HEK293T (cell line): ENCODE measurements at regions not wholly inside any gene's neighbourhood (a gene's known extent, or its start where the extent isn't known, plus 50 kb on each side); places are given as distances from the start of the nearest gene placed in this dataset.

Experiments
- CTCF ChIA-PET: fragments of 350-600 bp; formaldehyde crosslinking; extraction: SDS; loops from one replicate; lab custom pipeline; 2021; ENCODE audit warnings: antibody characterized with exemption, inconsistent platforms; lab: Yijun Ruan, JAX
- POLR2A ChIA-PET: fragments of 350-600 bp; formaldehyde crosslinking; extraction: SDS; loops from one replicate; lab custom pipeline; 2020; ENCODE audit warnings: antibody characterized with exemption, inconsistent platforms; lab: Yijun Ruan, JAX
- DNase-seq: peaks from one replicate; pipeline ENCODE4 v3.0.0; 2012; ENCODE audit warnings: mixed read lengths; ENCODE audit errors: extremely low spot score
- ARNT ChIP-seq: fragments of 450-650 bp; IDR thresholded peaks from 2 replicates; pipeline ENCODE4 v1.6.1; 2017; ENCODE audit warnings: mild to moderate bottlenecking
- BHLHE40 ChIP-seq: fragments of 450-650 bp; IDR thresholded peaks from 2 replicates; pipeline ENCODE4 v1.6.1; 2016; ENCODE audit warnings: mild to moderate bottlenecking, moderate library complexity, borderline replicate concordance
- CTBP1 ChIP-seq: fragments of 450-650 bp; IDR thresholded peaks from 2 replicates; pipeline ENCODE4 v1.6.1; 2016; ENCODE audit warnings: borderline replicate concordance
- ELF4 ChIP-seq: fragments of 450-650 bp; IDR thresholded peaks from 2 replicates; pipeline ENCODE4 v1.6.1; 2017; ENCODE audit warnings: antibody characterized with exemption
- FOXA1 ChIP-seq: fragments of 450-650 bp; IDR thresholded peaks from 2 replicates; pipeline ENCODE4 v1.6.1; 2016; ENCODE audit warnings: mild to moderate bottlenecking
- FOXK2 ChIP-seq: fragments of 450-650 bp; IDR thresholded peaks from 2 replicates; pipeline ENCODE4 v1.6.1; 2016; ENCODE audit warnings: mild to moderate bottlenecking
- FOXM1 ChIP-seq: fragments of 450-650 bp; IDR thresholded peaks from 2 replicates; pipeline ENCODE4 v1.6.1; 2017; ENCODE audit warnings: mild to moderate bottlenecking, borderline replicate concordance
- HDGF ChIP-seq: fragments of 450-650 bp; IDR thresholded peaks from 2 replicates; pipeline ENCODE4 v1.6.1; 2017; ENCODE audit warnings: antibody characterized with exemption, borderline replicate concordance
- L3MBTL2 ChIP-seq: fragments of 450-650 bp; conservative IDR thresholded peaks from 2 replicates; pipeline ENCODE4 v1.6.1; 2016; ENCODE audit warnings: mild to moderate bottlenecking
- LEF1 ChIP-seq: fragments of 450-650 bp; IDR thresholded peaks from 2 replicates; pipeline ENCODE4 v1.6.1; 2017; ENCODE audit warnings: mild to moderate bottlenecking, borderline replicate concordance
- NFRKB ChIP-seq: fragments of 450-650 bp; IDR thresholded peaks from 2 replicates; pipeline ENCODE4 v1.6.1; 2016; ENCODE audit warnings: mild to moderate bottlenecking, moderate library complexity
- SP1 ChIP-seq: fragments of 450-650 bp; IDR thresholded peaks from 2 replicates; pipeline ENCODE4 v1.6.1; 2017
- SUZ12 ChIP-seq: fragments of 450-650 bp; IDR thresholded peaks from 2 replicates; pipeline ENCODE4 v1.6.1; 2016; ENCODE audit warnings: mild to moderate bottlenecking
- TARDBP ChIP-seq: fragments of 450-650 bp; IDR thresholded peaks from 2 replicates; pipeline ENCODE4 v1.6.1; 2016
- ZNF384 ChIP-seq: fragments of 450-650 bp; IDR thresholded peaks from 2 replicates; pipeline ENCODE4 v1.6.1; 2016
- TF ChIP-seq, protein P1 (sequence below): fragments of 450-650 bp; IDR thresholded peaks from 2 replicates; pipeline ENCODE4 v1.6.1; 2016

DNA sequence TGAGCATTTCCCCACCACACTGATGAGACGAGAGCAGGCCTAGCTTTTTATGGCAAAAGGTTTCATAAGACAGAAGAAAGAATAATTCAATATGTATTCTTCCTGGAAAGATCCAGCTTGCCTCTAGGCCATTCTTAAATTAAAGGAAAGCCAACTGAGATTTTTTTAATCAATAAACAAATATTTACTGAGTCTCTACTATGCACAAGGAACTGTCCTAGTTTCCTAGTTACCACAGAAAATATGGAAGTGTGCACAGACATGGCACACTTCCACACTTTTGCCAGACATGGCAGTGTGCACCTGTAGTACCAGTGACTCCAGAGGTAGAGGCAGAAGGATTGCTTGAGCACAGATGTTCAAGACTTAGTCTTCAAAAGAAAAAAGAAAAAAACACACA is 281.0 kb downstream of the CETN3 start:
- ChIA-PET CTCF (no interaction called here), POLR2A (no interaction called here)
- TF ChIP-seq ZNF384 (no peak), FOXA1 (no peak), HDGF (no peak), ELF4 (no peak), L3MBTL2 (no peak), ARNT (no peak)
- DNase-seq: no peak

DNA sequence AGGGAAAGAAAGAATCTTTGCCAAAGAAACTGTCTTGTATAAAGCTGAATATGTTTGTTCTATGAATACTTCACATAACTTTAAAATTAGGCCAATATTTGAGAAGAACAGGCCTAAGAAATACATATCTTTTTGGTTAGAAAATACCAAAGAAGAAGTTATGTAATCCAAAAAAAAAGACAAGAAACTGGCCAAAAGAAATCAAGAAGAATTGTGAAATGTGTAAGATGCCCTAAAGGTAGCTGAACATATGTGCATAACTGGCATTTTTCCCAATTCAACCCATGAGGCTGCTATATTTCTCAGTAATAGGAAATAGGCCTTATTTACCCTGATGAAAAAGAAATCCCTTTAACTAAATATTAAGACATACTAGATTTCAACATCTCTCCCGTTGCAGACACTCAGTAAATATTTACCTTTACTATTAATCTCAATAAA is 290.0 kb downstream of the CETN3 start:
- no peak for DNase-seq
- TF ChIP-seq L3MBTL2: no peak
- TF ChIP-seq ELF4: no peak
- no peak for TF ChIP-seq FOXK2
- TF ChIP-seq, protein P1, sequence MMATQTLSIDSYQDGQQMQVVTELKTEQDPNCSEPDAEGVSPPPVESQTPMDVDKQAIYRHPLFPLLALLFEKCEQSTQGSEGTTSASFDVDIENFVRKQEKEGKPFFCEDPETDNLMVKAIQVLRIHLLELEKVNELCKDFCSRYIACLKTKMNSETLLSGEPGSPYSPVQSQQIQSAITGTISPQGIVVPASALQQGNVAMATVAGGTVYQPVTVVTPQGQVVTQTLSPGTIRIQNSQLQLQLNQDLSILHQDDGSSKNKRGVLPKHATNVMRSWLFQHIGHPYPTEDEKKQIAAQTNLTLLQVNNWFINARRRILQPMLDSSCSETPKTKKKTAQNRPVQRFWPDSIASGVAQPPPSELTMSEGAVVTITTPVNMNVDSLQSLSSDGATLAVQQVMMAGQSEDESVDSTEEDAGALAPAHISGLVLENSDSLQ: no peak
- TF ChIP-seq ZNF384: no peak
- no peak for TF ChIP-seq ARNT
- no peak for TF ChIP-seq BHLHE40
- no peak for TF ChIP-seq SP1
- no peak for TF ChIP-seq NFRKB
- no peak for TF ChIP-seq TARDBP
- TF ChIP-seq CTBP1: no peak
- TF ChIP-seq SUZ12: no peak
- no peak for TF ChIP-seq HDGF
- TF ChIP-seq FOXM1: no peak
- no peak for TF ChIP-seq LEF1
- TF ChIP-seq FOXA1: no peak
- CTCF ChIA-PET: no interaction called here
- POLR2A ChIA-PET: no interaction called here

DNA sequence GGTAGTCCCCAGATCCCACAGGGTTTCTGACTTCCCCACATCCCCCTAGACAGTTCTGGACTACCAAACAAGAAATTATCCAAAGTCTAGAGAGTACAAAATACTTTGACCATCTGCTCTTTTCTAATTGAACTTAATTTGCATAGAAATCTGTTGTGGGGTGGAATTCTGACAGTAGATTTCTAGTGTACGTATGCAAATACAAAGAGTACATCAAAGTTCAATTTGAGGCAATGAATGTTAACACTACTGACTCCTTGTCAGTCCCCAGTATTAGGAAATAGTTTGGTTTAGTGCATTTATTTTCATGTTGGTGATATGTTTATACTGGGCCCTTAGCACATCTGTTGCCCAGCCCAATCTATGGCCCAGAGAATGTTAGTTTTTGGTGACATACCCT is 292.6 kb downstream of the CETN3 start:
- DNase-seq: no peak
- TF ChIP-seq, protein P1: no peak
- no peak for TF ChIP-seq BHLHE40
- no peak for TF ChIP-seq ARNT
- TF ChIP-seq TARDBP: no peak
- TF ChIP-seq FOXM1: no peak
- TF ChIP-seq ELF4: no peak
- no peak for TF ChIP-seq HDGF
- TF ChIP-seq FOXA1: no peak
- no peak for TF ChIP-seq L3MBTL2
- no peak for TF ChIP-seq SUZ12
- TF ChIP-seq CTBP1: no peak
- no peak for TF ChIP-seq SP1
- no peak for TF ChIP-seq ZNF384
- no peak for TF ChIP-seq FOXK2
- TF ChIP-seq LEF1: no peak
- TF ChIP-seq NFRKB: no peak
- POLR2A ChIA-PET: no interaction called here
- CTCF ChIA-PET: no interaction called here

DNA sequence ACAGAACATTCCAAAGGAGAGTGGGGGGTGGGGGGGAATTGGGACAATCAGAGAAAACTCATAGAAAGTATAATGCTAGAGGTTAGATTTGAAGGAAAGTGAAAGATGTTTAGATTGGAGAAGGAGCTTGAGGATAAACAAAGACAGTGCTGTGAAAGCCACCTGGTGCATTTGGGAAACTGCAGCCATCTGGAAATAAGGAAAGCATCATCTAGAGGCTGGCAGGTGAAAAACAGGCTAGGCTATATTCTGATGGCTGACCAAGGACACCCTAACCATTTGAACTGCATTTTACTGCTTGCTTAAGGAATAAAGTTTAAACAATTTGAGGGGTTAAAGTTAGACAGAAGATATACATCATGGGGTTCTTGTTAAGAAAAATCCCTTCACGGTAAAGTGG is 296.4 kb downstream of the CETN3 start:
- no peak for DNase-seq
- TF ChIP-seq CTBP1 (no peak), FOXK2 (no peak), BHLHE40 (no peak)
- ChIA-PET POLR2A (no interaction called here), CTCF (no interaction called here)

DNA sequence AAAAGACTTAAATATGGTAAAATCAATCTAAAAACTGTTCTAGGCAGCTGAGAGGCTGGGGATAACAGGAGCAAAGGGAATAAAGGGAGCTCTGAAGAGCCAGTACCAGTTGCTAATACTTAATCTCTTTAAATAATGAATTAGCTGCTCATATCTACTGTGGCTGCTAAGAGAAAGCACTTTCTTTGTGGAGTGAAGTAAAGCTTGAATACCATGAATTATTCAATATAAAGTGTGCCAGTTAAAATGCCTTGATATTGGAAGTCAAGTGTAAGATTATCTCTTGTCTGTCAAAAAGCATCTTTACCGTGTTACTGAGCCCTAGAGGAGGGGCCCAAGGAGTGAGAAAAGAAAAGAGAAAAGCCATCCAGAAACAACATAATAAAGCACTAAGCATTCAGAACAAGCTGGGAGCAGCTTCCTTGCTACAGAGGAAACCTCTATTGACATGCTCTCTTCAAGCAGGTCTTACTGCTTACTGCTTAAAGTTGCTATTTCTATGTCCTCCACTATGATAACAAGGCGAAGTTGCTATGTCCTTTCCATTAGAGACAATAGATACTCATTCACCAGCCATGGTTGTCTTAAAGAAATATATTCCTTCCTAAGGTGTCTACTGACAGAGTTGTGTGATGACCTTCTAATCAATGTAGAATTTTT is 297.4 kb downstream of the CETN3 start:
- CTCF ChIA-PET: interaction anchor here (0.6 kb wide), 1 partner anchor 356 kb away, joined by 3 read pairs; no protein-coding TSS in a partner anchor
- no peak for TF ChIP-seq FOXK2
- POLR2A ChIA-PET: no interaction called here
- no peak for DNase-seq

DNA sequence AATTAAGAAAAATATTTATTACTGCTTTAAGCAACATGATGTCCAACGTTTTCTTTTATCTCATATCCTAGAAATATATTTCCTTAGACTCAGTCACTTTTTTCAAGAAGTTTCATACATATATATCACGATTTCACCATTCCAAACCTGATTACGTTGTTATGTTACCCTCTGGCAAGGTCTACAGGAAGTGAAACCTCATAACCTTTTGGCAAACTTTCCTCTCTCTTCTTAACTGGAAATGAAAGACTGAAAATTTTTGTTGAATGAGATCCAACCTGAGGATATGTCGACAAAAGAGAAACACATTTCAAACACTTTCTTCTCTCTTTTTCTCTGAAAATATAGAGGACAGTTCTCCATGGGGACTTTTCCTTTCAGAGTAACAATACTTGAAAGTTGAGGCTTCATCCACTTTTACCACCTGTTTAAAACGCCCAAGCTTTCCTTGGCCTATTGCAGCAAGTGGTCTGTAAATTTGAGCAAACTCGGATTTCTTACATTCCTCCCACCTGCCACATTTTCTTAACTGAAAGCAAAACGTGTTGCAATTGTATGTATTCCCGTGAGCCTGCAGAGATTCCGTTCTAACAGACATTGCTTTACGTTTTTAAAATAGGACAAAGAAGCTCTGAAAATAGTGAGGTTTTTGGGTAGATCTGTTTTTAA is 298.1 kb downstream of the CETN3 start:
- TF ChIP-seq FOXK2 (no peak), NFRKB (no peak), TARDBP (no peak), HDGF (no peak), BHLHE40 (no peak), ZNF384 (no peak), SP1 (no peak), FOXM1 (no peak), L3MBTL2 (no peak), ELF4 (no peak)
- TF ChIP-seq, protein P1: no peak

More for the DNA sequence above, 298.1 kb downstream of the CETN3 start:
- no peak for DNase-seq
- POLR2A ChIA-PET: no interaction called here
- CTCF ChIA-PET: interaction anchor here (0.6 kb wide), 1 partner anchor 356 kb away, joined by 3 read pairs; no protein-coding TSS in a partner anchor
